ENCODE measurements at regions not wholly inside any gene's neighbourhood (a gene's known extent, or its start where the extent isn't known, plus 50 kb on each side); places are given as distances from the start of the nearest gene placed in this dataset.

GRCh38 chr3:164806188-164806587 lies 272.1 kb downstream of the SI start:
- TF ChIP-seq CTCF (conservative IDR thresholded peaks at IDR 0.05; ENCODE audit: low read depth, low read length) (no peak), EZH2 (IDR thresholded peaks at IDR 0.05; ENCODE audit: borderline replicate concordance, low read depth, low read length, poor library complexity, severe bottlenecking) (no peak)

All from A673 (cell line).